HepG2 (cell line): ENCODE measurements at regions not wholly inside any gene's neighbourhood (a gene's known extent, or its start where the extent isn't known, plus 50 kb on each side); places are given as distances from the start of the nearest gene placed in this dataset.

Source experiments
- ATAC-seq: fragments of 200-7000 bp; cut with Tn5 transposase; 3 replicates; pipeline ENCODE4 v1.9.1; 2020; ENCODE audit warnings: mild to moderate bottlenecking, moderate library complexity
- BruUV-seq: library from RNA; stranded (reverse); fragments of 400-500 nt; replicated peaks from 2 replicates; lab custom pipeline; 2021; lab: Mats Ljungman, UMichigan
- CTCF ChIA-PET: fragments of 300-600 bp; formaldehyde crosslinking; extraction: SDS; loops from one replicate; lab custom pipeline; 2021; ENCODE audit warnings: low total read pairs, inconsistent platforms, low intra/inter-chr PET ratio; lab: Yijun Ruan, JAX
- POLR2A ChIA-PET: fragments of 350-600 bp; sonication (Branson Sonifier 250); formaldehyde crosslinking; loops from one replicate; lab custom pipeline; 2020; ENCODE audit warnings: antibody characterized with exemption, inconsistent platforms; lab: Yijun Ruan, JAX
- DNase-seq: peaks from one replicate; pipeline ENCODE4 v3.0.0-alpha.2; 2015; ENCODE audit warnings: low spot score
- FAIRE-seq: peaks from 3 replicates; lab custom pipeline; 2011; peaks lifted over from hg19 to GRCh38; lab: Jason Lieb, UNC
- H2AFZ ChIP-seq: one replicate; pipeline ENCODE4 v1.6.1; 2011; ENCODE audit warnings: low read length, inconsistent platforms
- H3K27ac ChIP-seq: fragments of 300-600 bp; 3 replicates; pipeline ENCODE4 v1.8.0; 2011; ENCODE audit warnings: mixed run types, mild to moderate bottlenecking, mixed read lengths, low read length, inconsistent platforms; ENCODE audit not compliant: insufficient read depth; ENCODE audit errors: extremely low read length
- H3K27me3 ChIP-seq, 2 experiments: fragments of 200-600 bp in 1 of 2; 2 replicates in 1 of 2; 3 replicates in 1 of 2; pipeline versions ENCODE4 v1.6.0 to v1.8.0; 2011; ENCODE audit warnings: low read length in 2 of 2, mild to moderate bottlenecking in 2 of 2, moderate library complexity in 2 of 2, inconsistent platforms in 1 of 2; ENCODE audit not compliant: insufficient read depth in 2 of 2, control insufficient read depth in 1 of 2
- H3K36me3 ChIP-seq, 2 experiments: fragments of 200-600 bp in 1 of 2; replicated peaks in 1 of 2; 2 replicates in 1 of 2; 3 replicates in 1 of 2; pipeline versions ENCODE4 v1.5.1 to v1.8.0; 2011; ENCODE audit warnings: low read length in 2 of 2, inconsistent platforms in 1 of 2; ENCODE audit not compliant: insufficient read depth in 2 of 2, control insufficient read depth in 1 of 2
- H3K4me1 ChIP-seq: 2 replicates; pipeline ENCODE4 v1.5.1; 2012; ENCODE audit warnings: low read length, inconsistent platforms; ENCODE audit not compliant: insufficient read depth
- H3K4me2 ChIP-seq: 2 replicates; pipeline ENCODE4 v1.6.0; 2011; ENCODE audit warnings: low read depth, low read length, inconsistent platforms
- H3K4me3 ChIP-seq, 3 experiments: fragments of 200-600 bp in 1 of 3; sonication (generic), shearing (Covaris generic) in 1 of 3; replicated peaks in 1 of 3; 2 replicates each; pipeline ENCODE4 v1.5.1; 2011 to 2016; ENCODE audit warnings: low read length in 3 of 3, inconsistent platforms in 2 of 3, low read depth in 2 of 3, mild to moderate bottlenecking in 2 of 3, control low read depth in 1 of 3, mixed read lengths in 1 of 3; ENCODE audit not compliant: insufficient read depth in 1 of 3
- H3K79me2 ChIP-seq: one replicate; pipeline ENCODE4 v1.6.1; 2011; ENCODE audit warnings: low read length, inconsistent platforms; ENCODE audit not compliant: insufficient read depth
- H3K9ac ChIP-seq: 2 replicates; pipeline ENCODE4 v1.6.0; 2011; ENCODE audit warnings: mild to moderate bottlenecking, low read depth, low read length, inconsistent platforms; ENCODE audit not compliant: insufficient read depth
- H3K9me3 ChIP-seq: 2 replicates; pipeline ENCODE4 v1.5.1; 2012; ENCODE audit warnings: mild to moderate bottlenecking, low read length
- H4K20me1 ChIP-seq: 2 replicates; pipeline ENCODE4 v1.6.0; 2011; ENCODE audit warnings: inconsistent platforms, mild to moderate bottlenecking, low read length, moderate library complexity; ENCODE audit not compliant: insufficient read depth
- RAD21 ChIP-seq: fragments of 450-650 bp; formaldehyde crosslinking; IDR thresholded peaks from 2 replicates; pipeline ENCODE4 v1.5.0; 2020; ENCODE audit warnings: mild to moderate bottlenecking
- SNAI1 ChIP-seq: sonication (generic); formaldehyde crosslinking; IDR thresholded peaks from 2 replicates; pipeline ENCODE4 v1.5.0; 2020; ENCODE audit warnings: mild to moderate bottlenecking, missing genetic modification reagents, borderline replicate concordance
- ZHX2 ChIP-seq, 2 experiments: sonication (generic) in 1 of 2; formaldehyde crosslinking in 1 of 2; IDR thresholded peaks; 2 replicates each; pipeline versions ENCODE4 v1.6.1 to v1.9.0; 2014 to 2022; ENCODE audit warnings: antibody characterized with exemption in 1 of 2, borderline replicate concordance in 1 of 2, inconsistent platforms in 1 of 2, low read depth in 1 of 2, missing genetic modification reagents in 1 of 2
- WGBS: methylation state at CpG from one replicate; pipeline ENCODE4 v1.1.6; 2017; ENCODE audit warnings: low lambda C conversion rate; 5-methylcytosine and 5-hydroxymethylcytosine counted together
- in situ Hi-C: cut with HindIII; loops from 2 replicates; pipeline ENCODE4 v1.10.0; 2017; ENCODE audit warnings: low pct_unique_long_range_greater_than_20kb; ENCODE audit not compliant: extremely low pct_ligation_motif_present
- intact Hi-C: fragments of 100-400 bp; cut with micrococcal nuclease; formaldehyde crosslinking; loops from one replicate; pipeline ENCODE4 v1.10.0; 2022; ENCODE audit not compliant: unreplicated experiment

DNA sequence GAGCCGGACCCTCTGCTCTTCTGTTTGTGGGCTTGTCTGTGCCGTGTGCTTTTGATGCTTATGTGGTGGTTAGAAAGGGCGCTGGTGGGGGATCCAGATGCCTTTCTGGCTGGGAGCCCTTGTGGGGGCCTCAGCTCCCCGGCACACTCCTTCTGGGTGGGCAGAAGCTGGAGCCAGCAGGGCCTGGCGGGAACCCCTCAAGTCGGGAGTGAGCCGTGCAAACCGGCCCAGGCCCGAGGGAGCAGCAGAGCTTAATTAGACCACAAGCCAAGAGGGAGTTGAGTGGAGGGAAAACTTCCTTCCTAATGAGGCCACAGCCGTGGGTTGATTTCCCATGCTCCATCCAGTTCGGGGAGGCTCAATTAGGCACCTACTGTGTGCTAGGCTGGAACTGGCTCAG lies 76.0 kb upstream of the RNU6ATAC start:
- no peak overlapping the region for H3K9ac ChIP-seq
- no peak overlapping the region for H3K4me3 ChIP-seq
- no peaks in the 10 kb centered on the region for H3K9me3 ChIP-seq
- no peak overlapping the region for H2AFZ ChIP-seq
- no TSS peak for BruUV-seq
- no peaks in the 10 kb centered on the region for H3K79me2 ChIP-seq
- POLR2A ChIA-PET: no interaction called here
- ATAC-seq (no peak), FAIRE-seq (no peak), DNase-seq (no peak)
- H3K27ac ChIP-seq: no peak overlapping the region
- H3K27me3 ChIP-seq: peaks cover 11 to 58% of the 10 kb centered on the region in 2 experiments
- no peaks in the 10 kb centered on the region for H3K36me3 ChIP-seq
- H3K4me1 ChIP-seq: no peaks in the 10 kb centered on the region
- TF ChIP-seq SNAI1 (CRISPR knock-in tag): no peak
- no peak for TF ChIP-seq ZHX2 (IDR thresholded peaks at IDR 0.05; ENCODE audit: low read depth)
- TF ChIP-seq ZHX2 (CRISPR knock-in tag; IDR thresholded peaks at IDR 0.05; ENCODE audit: borderline replicate concordance): no peak
- TF ChIP-seq RAD21 (CRISPR knock-in tag): no peak
- TF ChIP-seq, all 625 proteins: peak for 0
- WGBS: 50% methylated on average over 6 of the region's 11 CpGs
- Histone ChIP-seq H3K4me2 (no peak overlapping the region), H4K20me1 (no peaks in the 10 kb centered on the region)
- intact Hi-C loops: no loop called here
- CTCF ChIA-PET: no interaction called here
- in situ Hi-C loops: no loop called here
